B cell (primary cell): ENCODE measurements at regions not wholly inside any gene's neighbourhood (a gene's known extent, or its start where the extent isn't known, plus 50 kb on each side); places are given as distances from the start of the nearest gene placed in this dataset.

ENCODE experiments used
- ATAC-seq: fragments of 200-7000 bp; cut with Tn5 transposase; one replicate; pipeline ENCODE4 v1.10.0; 2021; ENCODE audit warnings: low read depth, mild to moderate bottlenecking, moderate number of reproducible peaks, moderate library complexity
- CTCF ChIA-PET: fragments of 350-600 bp; sonication (Branson Sonifier 250); formaldehyde crosslinking; loops from one replicate; lab custom pipeline; 2021; ENCODE audit warnings: antibody characterized with exemption, inconsistent platforms; lab: Charles Lee
- POLR2A ChIA-PET: fragments of 350-600 bp; sonication (Branson Sonifier 250); formaldehyde crosslinking; loops from one replicate; lab custom pipeline; 2021; ENCODE audit warnings: antibody characterized with exemption; lab: Charles Lee
- DNase-seq: peaks from one replicate; pipeline ENCODE4 v3.0.0; 2013
- H2AFZ ChIP-seq: 2 replicates; pipeline ENCODE4 v1.6.1; 2012; ENCODE audit warnings: mild to moderate bottlenecking, low read depth, low read length; ENCODE audit not compliant: insufficient read depth, poor library complexity, severe bottlenecking
- H3K27ac ChIP-seq, 2 donors: 1 replicate in 1 of 2; 2 replicates in 1 of 2; pipeline ENCODE4 v1.5.1; 2012 to 2013; ENCODE audit warnings: low read length in 2 of 2, mild to moderate bottlenecking in 2 of 2, moderate library complexity in 1 of 2
- H3K27me3 ChIP-seq, 4 experiments: fragments of 200-600 bp in 1 of 4; sonication (generic) in 1 of 4; replicated peaks in 1 of 4; 1 replicate in 2 of 4; 2 replicates in 2 of 4; pipeline versions ENCODE4 v1.6.1 to v1.7.0; 2013 to 2016; ENCODE audit warnings: low read length in 3 of 4, mild to moderate bottlenecking in 2 of 4, mixed read lengths in 1 of 4, moderate library complexity in 1 of 4; ENCODE audit not compliant: insufficient read depth in 4 of 4, control insufficient read depth in 3 of 4; ENCODE audit errors: control extremely low read depth in 1 of 4
- H3K36me3 ChIP-seq, 2 experiments: replicated peaks in 1 of 2; 1 replicate in 1 of 2; 2 replicates in 1 of 2; pipeline versions ENCODE4 v1.6.1 to v1.7.1; 2013; ENCODE audit warnings: low read length in 1 of 2; ENCODE audit not compliant: insufficient read depth in 2 of 2, control insufficient read depth in 1 of 2; ENCODE audit errors: control extremely low read depth in 1 of 2, extremely low read depth in 1 of 2
- H3K4me1 ChIP-seq, 2 donors: fragments of 200-600 bp in 1 of 2; sonication (generic) in 1 of 2; 1 replicate in 1 of 2; 2 replicates in 1 of 2; pipeline versions ENCODE4 v1.5.1 to v1.6.1; 2013 to 2017; ENCODE audit warnings: low read length in 2 of 2; ENCODE audit not compliant: control insufficient read depth in 2 of 2, insufficient read depth in 2 of 2
- H3K4me2 ChIP-seq: replicated peaks from 2 replicates; pipeline ENCODE3; 2012; ENCODE audit warnings: mild to moderate bottlenecking, low read depth, low read length; ENCODE audit not compliant: poor library complexity, severe bottlenecking
- H3K4me3 ChIP-seq, 5 experiments: fragments of 200-600 bp in 1 of 5; sonication (generic) in 1 of 5; 1 replicate in 3 of 5; 2 replicates in 2 of 5; pipeline versions ENCODE4 v1.5.1 to v1.7.0; 2011 to 2016; ENCODE audit warnings: low read length in 4 of 5, mild to moderate bottlenecking in 4 of 5, low read depth in 2 of 5, control low read depth in 1 of 5, moderate library complexity in 1 of 5; ENCODE audit not compliant: insufficient read depth in 1 of 5; ENCODE audit errors: control extremely low read depth in 1 of 5, extremely low read depth in 1 of 5
- H3K79me2 ChIP-seq: fragments of 200-600 bp; sonication (generic); one replicate; pipeline ENCODE4 v1.6.0; 2016; ENCODE audit warnings: low read length; ENCODE audit not compliant: control insufficient read depth, insufficient read depth
- H3K9ac ChIP-seq: fragments of 200-600 bp; sonication (generic); 2 replicates; pipeline ENCODE4 v1.6.1; 2017; ENCODE audit warnings: mild to moderate bottlenecking, low read length, moderate library complexity
- H3K9me3 ChIP-seq, 3 donors: one replicate each; pipeline versions ENCODE4 v1.6.1 to v1.7.1; 2013; ENCODE audit warnings: low read length in 2 of 3; ENCODE audit not compliant: control insufficient read depth in 2 of 3, insufficient read depth in 1 of 3; ENCODE audit errors: control extremely low read depth in 1 of 3
- H4K20me1 ChIP-seq: 2 replicates; pipeline ENCODE4 v1.6.0; 2012; ENCODE audit warnings: mild to moderate bottlenecking, low read length; ENCODE audit not compliant: insufficient read depth, control insufficient read depth, poor library complexity, severe bottlenecking
- H3K27ac Mint-ChIP-seq: one replicate; pipeline ENCODE4 v1.8.0; 2021; ENCODE audit warnings: mixed read lengths
- H3K27me3 Mint-ChIP-seq: one replicate; pipeline ENCODE4 v1.8.0; 2021; ENCODE audit warnings: mixed read lengths
- H3K4me1 Mint-ChIP-seq: one replicate; pipeline ENCODE4 v1.8.0; 2021; ENCODE audit warnings: mixed read lengths
- H3K4me3 Mint-ChIP-seq: one replicate; pipeline ENCODE4 v1.8.0; 2021; ENCODE audit warnings: mixed read lengths
- H3K9me3 Mint-ChIP-seq: one replicate; pipeline ENCODE4 v1.8.0; 2022; ENCODE audit warnings: mixed read lengths; ENCODE audit not compliant: insufficient read depth
- CTCF ChIP-seq: fragments of 200-600 bp; IDR thresholded peaks from one replicate; pipeline ENCODE4 v1.8.0; 2022; ENCODE audit warnings: antibody characterized with exemption, mild to moderate bottlenecking
- EZH2 ChIP-seq: IDR thresholded peaks from 2 replicates; pipeline ENCODE4 v1.6.1; 2012; ENCODE audit warnings: borderline replicate concordance, low read depth, mild to moderate bottlenecking, moderate library complexity, low read length; ENCODE audit not compliant: insufficient read depth, poor library complexity, severe bottlenecking
- WGBS: methylation state at CpG from one replicate; pipeline ENCODE4 v1.1.5; 2013; ENCODE audit warnings: missing lambda C conversion rate; ENCODE audit not compliant: insufficient coverage; 5-methylcytosine and 5-hydroxymethylcytosine counted together
- intact Hi-C: fragments of 100-400 bp; cut with micrococcal nuclease; formaldehyde crosslinking; loops from one replicate; pipeline ENCODE4 v1.10.0; 2022

GRCh38 chr3:165463531-165463930 lies 267.3 kb upstream of the SLITRK3 start:
- H4K20me1 ChIP-seq = no peaks in the 10 kb centered on the region
- no peak overlapping the region for H2AFZ ChIP-seq
- H3K27me3 ChIP-seq = no peaks in the 10 kb centered on the region
- H3K36me3 ChIP-seq = no peaks in the 10 kb centered on the region
- H3K4me3 ChIP-seq = no peak overlapping the region
- CTCF ChIA-PET = no interaction called here
- no peak overlapping the region for H3K9ac ChIP-seq
- ATAC-seq = no peak
- WGBS = no CpG with 5 or more reads among the region's 1 CpG
- intact Hi-C loops = no loop called here
- Mint-ChIP-seq H3K27me3 (no peaks in the 10 kb centered on the region), H3K4me3 (no peak overlapping the region), H3K4me1 (no peaks in the 10 kb centered on the region), H3K27ac (no peak overlapping the region), H3K9me3 (peaks cover 3% of the 10 kb centered on the region)
- no peak overlapping the region for H3K27ac ChIP-seq
- no peak overlapping the region for H3K4me2 ChIP-seq
- no peaks in the 10 kb centered on the region for H3K9me3 ChIP-seq
- no peak for TF ChIP-seq EZH2
- no peak for TF ChIP-seq CTCF
- no peak for DNase-seq
- H3K79me2 ChIP-seq = no peaks in the 10 kb centered on the region
- POLR2A ChIA-PET = no interaction called here
- no peaks in the 10 kb centered on the region for H3K4me1 ChIP-seq

- no CpG with 5 or more reads among the region's 6 CpGs for WGBS
- H3K4me3 Mint-ChIP-seq = no peak overlapping the region
- peaks cover 3% of the 10 kb centered on the region for H3K9me3 Mint-ChIP-seq
Measured at GRCh38 chr3:165462636-165463334, 266.6 kb upstream of the SLITRK3 start.

More at GRCh38 chr3:165462636-165463334, 266.6 kb upstream of the SLITRK3 start:
- H3K4me2 ChIP-seq = no peak overlapping the region
- TF ChIP-seq CTCF = no peak
- no peak for TF ChIP-seq EZH2
- POLR2A ChIA-PET = no interaction called here
- no peak overlapping the region for H3K27ac ChIP-seq
- Mint-ChIP-seq H3K4me1 (no peaks in the 10 kb centered on the region), H3K27ac (no peak overlapping the region), H3K27me3 (no peaks in the 10 kb centered on the region)
- H3K4me3 ChIP-seq = no peak overlapping the region
- no peak overlapping the region for H2AFZ ChIP-seq
- intact Hi-C loops = no loop called here
- no peaks in the 10 kb centered on the region for H3K36me3 ChIP-seq
- H3K9ac ChIP-seq = no peak overlapping the region
- no peaks in the 10 kb centered on the region for H3K4me1 ChIP-seq
- no peak for ATAC-seq
- CTCF ChIA-PET = no interaction called here
- no peaks in the 10 kb centered on the region for H4K20me1 ChIP-seq
- no peaks in the 10 kb centered on the region for H3K79me2 ChIP-seq
- H3K27me3 ChIP-seq = no peaks in the 10 kb centered on the region
- no peaks in the 10 kb centered on the region for H3K9me3 ChIP-seq
- no peak for DNase-seq
